ENCODE measurements at regions not wholly inside any gene's neighbourhood (a gene's known extent, or its start where the extent isn't known, plus 50 kb on each side); places are given as distances from the start of the nearest gene placed in this dataset.

- no peak overlapping the region for H3K4me3 ChIP-seq (ENCODE audit: low read depth, low read length)
- no peak for DNase-seq (ENCODE audit: low read depth)
- TF ChIP-seq CTCF (conservative IDR thresholded peaks at IDR 0.05; ENCODE audit: low read depth, low read length), result no peak
Measured at GRCh38 chr6:84448331-84448730, 220.9 kb upstream of the CEP162 start.

GRCh38 chr6:84447651-84448050 is 220.2 kb upstream of the CEP162 start:
- H3K4me3 ChIP-seq (ENCODE audit: low read depth, low read length), result no peak overlapping the region
- DNase-seq (ENCODE audit: low read depth), result no peak
- TF ChIP-seq CTCF (conservative IDR thresholded peaks at IDR 0.05; ENCODE audit: low read depth, low read length), result no peak

- no peak for TF ChIP-seq CTCF (conservative IDR thresholded peaks at IDR 0.05; ENCODE audit: low read depth, low read length)
- DNase-seq (ENCODE audit: low read depth), result no peak
- H3K4me3 ChIP-seq (ENCODE audit: low read depth, low read length), result no peak overlapping the region
Measured at GRCh38 chr6:84445068-84445467, 217.6 kb upstream of the CEP162 start.

- DNase-seq (ENCODE audit: low read depth), result no peak
- H3K4me3 ChIP-seq (ENCODE audit: low read depth, low read length), result no peak overlapping the region
- no peak for TF ChIP-seq CTCF (conservative IDR thresholded peaks at IDR 0.05; ENCODE audit: low read depth, low read length)
Measured at GRCh38 chr6:84442208-84442607, 214.8 kb upstream of the CEP162 start.

GRCh38 chr6:84441456-84441855 is 214.0 kb upstream of the CEP162 start:
- TF ChIP-seq CTCF (conservative IDR thresholded peaks at IDR 0.05; ENCODE audit: low read depth, low read length), result no peak
- DNase-seq (ENCODE audit: low read depth), result no peak
- no peak overlapping the region for H3K4me3 ChIP-seq (ENCODE audit: low read depth, low read length)

GRCh38 chr6:84434550-84434949 is 207.1 kb upstream of the CEP162 start:
- TF ChIP-seq CTCF (conservative IDR thresholded peaks at IDR 0.05; ENCODE audit: low read depth, low read length), result no peak
- no peak for DNase-seq (ENCODE audit: low read depth)
- H3K4me3 ChIP-seq (ENCODE audit: low read depth, low read length), result no peak overlapping the region

GRCh38 chr6:84432619-84433018 is 205.2 kb upstream of the CEP162 start:
- TF ChIP-seq CTCF (conservative IDR thresholded peaks at IDR 0.05; ENCODE audit: low read depth, low read length), result no peak
- no peak overlapping the region for H3K4me3 ChIP-seq (ENCODE audit: low read depth, low read length)
- no peak for DNase-seq (ENCODE audit: low read depth)
